CD4-positive, alpha-beta T cell treated with Interferon alpha-2 for 1 hour (primary cell): ENCODE measurements at regions not wholly inside any gene's neighbourhood (a gene's known extent, or its start where the extent isn't known, plus 50 kb on each side); places are given as distances from the start of the nearest gene placed in this dataset.
A peak's percentile ranks its signal among the peaks of the same experiment; 100 is the strongest.
"Not testable (repeated sequence)": the region's sequence is repeated elsewhere in the genome, so short reads cannot be mapped to it uniquely, and the experiment has no call there.

Experiments
- DNase-seq, 2 donors: peaks; one replicate each; pipeline ENCODE4 v3.0.0-alpha.2; 2020 to 2022

DNA sequence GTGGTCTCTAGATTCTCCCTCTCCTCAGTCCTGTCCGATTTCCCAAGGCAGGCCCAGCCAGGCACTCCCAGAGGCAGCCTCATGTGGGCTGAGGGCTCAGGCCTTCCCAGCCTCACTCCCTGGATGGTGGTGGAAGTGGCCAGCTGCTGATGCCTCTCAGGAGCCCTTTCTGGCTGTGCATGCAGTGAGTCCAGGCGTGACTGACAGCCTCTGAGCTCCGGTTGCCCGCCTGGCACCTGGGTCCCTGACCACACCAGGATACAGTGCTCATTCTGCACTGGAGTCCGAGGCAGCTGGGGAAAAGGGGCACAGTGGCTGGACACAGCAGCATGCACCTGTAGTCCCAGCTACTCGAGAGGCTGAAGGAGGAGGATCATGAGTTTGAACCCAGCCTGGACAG lies 132.6 kb downstream of the CUL2 start:
- DNase-seq = no peak

DNA sequence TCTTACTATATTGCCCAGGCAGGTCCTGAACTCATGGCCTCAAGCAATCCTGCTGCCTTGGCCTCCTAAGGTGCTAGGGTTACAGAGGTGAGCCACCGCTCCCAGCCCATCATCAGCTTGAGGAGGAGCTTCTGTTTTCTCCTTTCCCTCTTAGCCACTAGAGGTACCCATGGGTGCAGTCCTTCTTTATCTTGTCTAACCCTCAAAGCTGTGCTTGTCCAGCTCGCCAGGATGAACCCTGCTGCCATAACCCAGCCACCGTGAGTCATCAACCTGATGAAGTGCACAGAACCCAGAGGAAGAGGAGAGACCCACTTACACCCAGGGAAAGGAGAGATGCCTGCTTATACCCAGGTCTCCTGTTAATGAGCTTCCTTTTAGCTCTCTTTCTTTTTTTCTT lies 133.4 kb downstream of the CUL2 start:
- DNase-seq = no peak

DNA sequence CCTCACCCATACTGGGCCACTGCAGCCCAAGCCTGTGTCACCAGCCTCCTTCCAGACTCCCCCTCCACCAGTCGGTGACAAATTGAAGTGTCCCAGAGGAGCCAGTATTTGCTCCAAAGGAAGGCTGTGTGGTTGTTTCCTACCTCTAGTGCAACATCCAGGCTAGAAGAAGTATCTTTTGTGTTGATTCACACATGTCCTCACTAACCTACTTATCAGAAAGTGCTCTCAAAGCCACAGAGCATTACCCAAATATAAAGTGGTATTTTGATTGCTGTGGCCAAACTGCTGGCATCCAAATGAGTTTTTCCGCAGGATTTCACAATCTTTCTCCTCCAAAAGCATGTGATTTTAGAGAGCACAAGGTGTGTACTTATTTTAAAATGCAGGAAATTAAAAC lies 134.8 kb downstream of the CUL2 start:
- no peak for DNase-seq

DNA sequence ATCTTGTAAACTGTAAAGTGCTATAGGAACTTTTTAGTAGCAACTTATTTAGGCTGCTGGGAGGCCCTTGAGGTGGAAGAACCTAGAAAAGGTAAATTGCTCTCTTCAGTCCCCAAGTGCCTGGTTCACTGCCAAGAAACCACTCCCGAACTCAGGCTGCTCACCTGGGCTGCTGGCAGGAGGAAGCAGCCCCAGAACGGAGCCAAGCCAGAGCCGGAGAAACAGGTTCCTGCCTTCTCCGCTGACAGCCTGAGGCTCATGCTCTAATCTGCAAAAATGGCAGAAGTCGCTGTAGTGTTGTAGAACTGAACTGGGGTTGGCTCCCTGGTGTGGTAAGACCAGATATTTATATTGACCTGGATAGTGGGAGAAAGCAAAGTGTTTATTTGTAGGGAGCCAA lies 136.0 kb downstream of the CUL2 start:
- DNase-seq = no peak

DNA sequence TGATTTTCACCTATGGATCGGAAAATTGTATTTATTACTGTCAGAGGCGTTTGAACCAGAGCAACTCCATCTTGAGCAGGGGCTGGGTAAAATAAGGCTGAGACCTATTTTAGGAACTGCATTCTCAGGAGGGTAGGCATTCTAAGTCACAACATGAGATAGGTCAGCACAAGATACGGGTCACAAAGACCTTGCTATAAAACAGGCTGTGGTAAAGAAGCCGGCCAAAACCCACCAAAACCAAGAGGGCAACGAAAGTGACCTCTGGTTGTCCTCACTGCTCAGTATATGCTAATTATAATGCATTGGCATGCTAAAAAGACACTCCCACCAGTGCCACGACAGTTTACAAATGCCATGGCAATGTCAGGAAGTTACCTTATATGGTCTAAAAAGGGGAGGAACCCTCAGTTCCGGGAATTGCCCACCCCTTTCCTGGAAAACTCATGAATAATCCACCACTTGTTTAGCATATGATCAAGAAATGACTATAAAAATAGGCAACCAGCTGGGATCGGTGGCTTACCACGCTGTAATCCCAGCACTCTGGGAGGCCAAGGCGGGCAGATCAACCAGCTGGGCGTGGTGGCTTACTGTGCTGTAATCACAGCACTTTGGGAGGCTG lies 136.3 kb upstream of the PARD3 start:
- DNase-seq = peak in 1 of 2 donors; percentile 4

DNA sequence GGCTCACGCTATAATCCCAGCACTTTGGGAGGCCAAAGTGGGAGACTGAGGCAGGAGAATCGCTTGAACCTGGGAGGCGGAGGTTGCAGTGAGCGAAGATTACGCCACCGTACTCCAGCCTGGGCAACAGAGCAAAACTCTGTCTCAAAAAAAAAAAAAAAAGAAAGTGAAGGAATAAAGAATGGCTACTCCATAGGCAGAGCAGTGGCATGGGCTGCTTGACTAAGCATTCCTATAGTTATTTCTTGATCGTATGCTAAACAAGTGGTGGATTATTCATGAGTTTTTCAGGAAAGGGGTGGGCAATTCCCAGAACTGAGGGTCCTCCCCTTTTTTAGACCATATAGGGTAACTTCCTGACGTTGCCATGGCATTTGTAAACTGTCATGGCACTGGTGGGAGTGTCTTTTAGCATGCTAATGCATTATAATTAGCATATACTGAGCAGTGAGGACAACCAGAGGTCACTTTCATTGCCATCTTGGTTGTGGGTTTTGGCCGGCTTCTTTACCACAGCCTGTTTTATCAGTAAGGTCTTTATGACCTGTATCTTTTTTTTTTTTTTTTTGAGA lies 130.9 kb upstream of the PARD3 start:
- not testable (repeated sequence) for DNase-seq

DNA sequence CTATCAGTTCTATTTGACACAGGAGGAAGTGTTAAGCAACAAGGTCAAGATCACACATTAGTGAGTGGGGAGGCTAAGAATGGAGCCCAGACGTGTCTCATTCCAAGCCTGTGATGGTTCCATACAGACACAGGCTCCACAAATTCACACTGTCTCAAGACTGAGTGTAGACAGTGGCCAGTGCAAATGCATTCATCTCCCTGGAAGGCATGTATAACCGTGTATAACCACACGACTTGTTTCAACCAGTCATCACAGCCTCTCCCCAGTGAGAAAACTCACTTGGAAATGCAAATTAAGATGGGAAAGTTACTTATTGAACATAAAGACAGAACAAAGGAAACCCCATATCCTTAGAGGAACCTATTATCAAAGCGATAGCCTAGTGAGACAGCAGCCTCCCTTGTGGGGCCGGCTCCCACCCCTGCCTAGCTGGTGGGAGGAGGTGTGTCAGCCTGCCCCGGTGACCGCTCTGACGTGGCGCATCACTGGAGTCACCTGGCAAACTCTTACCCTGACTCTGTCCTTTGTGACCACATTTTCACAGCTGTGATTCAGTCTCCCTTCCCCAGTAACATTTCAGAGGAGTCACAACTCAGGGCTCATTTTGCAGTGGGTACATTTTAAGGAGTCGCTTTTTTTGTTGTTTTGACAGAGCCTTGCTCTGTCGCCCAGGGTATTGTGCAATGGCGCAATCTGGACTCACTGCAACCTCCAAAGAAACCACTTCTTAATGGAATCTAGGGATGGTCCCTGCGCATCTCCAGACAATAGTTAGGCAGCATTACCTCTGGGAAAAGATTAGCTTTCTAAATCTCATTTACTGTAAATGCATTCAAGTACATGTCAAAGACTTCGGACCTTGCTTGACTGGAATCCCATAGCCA lies 126.6 kb upstream of the PARD3 start:
- DNase-seq = no peak

DNA sequence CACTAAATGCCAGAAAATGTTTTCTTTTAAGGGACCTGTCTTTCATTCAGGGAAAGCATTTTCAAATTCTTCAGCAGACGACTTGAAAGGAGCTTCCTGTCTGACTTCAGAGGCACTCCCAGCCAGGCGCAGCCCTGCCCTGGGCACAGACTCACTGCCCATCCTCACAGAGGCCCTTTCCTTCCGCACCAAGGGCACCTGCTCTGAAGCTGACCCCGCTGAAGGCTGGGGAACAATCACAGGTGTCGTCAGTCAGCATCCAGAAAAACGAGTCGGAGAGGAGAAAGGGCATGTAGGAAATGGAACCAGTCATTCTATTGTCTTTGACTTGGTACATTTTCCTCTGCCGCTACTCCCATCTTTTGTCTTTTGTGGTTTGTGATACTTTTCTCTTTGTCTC lies 125.3 kb upstream of the PARD3 start:
- DNase-seq = no peak

DNA sequence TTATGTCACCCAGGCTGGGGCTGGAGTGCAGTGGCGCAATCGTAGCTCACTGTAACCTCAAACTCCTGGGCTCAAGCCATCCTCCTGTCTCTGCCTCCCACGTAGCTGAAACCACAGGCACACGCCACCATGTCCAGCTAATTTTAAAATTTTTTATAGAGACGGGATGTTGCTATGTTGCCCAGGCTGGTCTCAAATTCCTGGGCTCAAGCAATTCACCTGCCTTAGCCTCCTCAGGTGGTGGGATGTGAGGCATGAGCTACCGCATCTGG lies 123.2 kb upstream of the PARD3 start:
- no peak for DNase-seq

DNA sequence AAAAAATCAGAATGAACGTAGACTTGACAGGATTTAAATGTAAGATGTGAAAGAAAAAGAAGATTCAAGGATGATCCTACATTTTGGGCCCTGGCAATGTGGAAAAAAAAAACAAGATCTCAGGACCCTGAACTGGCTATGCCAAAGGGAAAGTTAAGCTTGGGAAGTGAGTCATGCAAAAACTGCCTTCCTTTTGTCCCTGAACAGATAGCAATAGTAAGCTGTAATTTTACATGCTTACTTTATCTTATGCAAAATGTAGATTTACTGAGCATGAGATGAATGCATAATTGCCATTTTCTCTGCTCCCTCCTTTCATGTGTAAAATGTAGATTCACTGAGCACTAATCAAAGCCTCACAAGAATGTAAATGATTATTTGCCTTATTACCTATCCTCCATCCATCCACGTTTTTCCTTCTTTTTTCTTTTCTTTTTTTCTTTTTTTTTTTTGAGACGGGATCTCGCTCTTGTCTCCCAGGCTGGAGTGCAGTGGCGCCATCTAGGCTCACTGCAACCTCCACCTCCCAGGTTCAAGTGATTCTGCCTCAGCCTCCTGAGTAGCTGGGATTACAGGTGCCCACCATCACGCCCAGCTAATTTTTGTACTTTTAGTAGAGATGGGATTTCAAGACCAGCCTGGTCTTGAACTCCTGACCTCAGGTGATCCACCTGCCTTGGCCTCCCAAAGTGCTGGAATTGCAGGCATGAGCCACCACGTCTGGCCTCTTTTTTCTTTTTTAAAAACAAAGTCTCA lies 122.7 kb upstream of the PARD3 start:
- DNase-seq = not testable (repeated sequence)

DNA sequence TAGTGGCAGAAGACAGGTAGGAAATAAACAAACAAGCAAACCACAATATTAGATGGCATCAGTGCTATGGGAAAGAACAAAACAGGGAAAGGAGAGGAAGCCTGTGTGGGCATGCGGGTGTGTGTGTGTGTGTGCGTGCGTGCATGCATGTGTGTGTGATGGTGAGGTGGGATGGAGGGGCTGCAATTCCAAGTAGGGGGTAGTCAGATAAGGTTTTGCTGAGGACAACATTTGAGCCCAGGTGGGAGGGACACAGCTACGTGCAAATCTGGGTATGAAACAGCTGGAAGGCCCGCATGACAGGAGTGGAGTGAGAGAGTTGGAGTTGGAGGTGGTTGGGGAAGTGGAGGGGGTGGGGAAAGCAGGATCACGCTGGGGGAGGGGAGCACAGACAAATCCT lies 121.0 kb upstream of the PARD3 start:
- no peak for DNase-seq

DNA sequence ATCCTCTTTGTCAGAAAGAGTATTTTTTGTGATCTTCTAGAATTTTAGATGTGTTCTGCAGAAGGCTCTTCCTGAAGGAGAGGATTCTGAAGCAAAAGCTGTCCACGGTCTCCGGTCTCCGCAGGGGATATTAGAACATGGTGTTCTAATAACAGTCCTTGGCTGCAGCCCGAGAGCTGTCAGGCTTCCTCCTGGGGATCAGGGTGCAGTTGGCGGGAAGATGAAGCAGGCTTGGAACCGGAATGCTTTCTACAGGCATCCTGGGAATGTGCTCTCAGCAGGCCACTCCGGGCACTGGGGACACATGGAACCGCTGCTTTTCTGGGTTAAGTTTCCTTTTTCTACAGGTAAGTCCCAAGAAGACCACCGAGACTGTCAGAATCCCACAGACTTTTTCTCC lies 118.6 kb upstream of the PARD3 start:
- DNase-seq = no peak

DNA sequence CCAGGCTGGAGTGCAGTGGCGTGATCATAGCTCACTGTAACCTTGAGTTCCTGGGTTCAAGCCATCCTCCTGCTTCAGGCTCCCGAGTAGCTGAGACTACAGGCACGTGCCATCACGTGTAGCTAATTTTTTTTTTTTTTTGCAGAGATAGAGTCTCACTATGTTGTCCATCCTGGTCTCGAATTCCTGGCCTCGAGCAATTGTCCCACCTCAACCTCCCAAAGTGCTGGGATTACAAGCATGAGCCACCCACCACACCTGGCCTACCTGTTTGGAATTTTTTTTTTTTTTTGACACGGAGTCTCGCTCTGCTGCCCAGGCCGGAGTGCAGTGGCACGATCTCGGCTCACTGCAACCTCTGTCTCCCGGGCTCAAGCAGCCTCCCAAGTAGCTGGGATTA lies 117.1 kb upstream of the PARD3 start:
- no peak for DNase-seq

DNA sequence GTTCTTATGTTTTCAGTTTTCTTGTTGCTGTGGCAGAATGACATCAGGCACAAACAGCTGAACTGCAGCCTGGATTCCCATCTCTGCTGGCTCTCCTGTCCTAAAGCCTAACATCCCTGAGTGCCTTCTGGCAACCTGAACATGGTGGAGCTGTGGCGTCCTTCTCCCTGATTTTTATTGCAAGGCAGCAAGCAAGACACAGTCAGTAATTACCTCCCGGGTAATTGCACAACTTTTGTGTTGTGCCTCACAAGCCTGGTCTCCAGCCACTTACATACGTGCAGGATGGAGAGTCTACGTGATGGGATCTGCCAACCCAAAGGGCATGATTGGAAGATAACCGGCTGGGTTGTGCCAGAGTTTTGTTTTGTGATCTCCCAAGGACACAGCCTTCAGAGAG lies 116.1 kb upstream of the PARD3 start:
- no peak for DNase-seq

DNA sequence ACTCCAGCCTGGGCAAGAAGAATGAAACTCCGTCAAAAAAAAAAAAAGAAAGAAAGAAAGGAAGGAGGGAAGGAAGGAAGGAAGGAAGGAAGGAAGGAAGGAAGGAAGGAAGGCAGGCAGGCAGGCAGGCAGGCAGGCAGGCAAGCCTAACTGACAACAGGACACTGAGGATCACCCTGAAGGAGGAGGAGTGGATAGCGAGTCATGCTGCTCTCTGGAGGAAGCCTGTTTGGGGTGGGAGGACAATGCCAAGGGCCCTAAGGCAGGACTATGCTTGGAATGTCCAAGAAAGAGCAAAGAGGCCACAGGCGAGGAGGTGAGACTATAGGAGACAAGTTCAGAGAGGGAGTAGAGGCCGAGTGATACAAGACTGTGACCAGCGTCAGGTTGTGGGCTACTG lies 107.0 kb upstream of the PARD3 start:
- DNase-seq = no peak

DNA sequence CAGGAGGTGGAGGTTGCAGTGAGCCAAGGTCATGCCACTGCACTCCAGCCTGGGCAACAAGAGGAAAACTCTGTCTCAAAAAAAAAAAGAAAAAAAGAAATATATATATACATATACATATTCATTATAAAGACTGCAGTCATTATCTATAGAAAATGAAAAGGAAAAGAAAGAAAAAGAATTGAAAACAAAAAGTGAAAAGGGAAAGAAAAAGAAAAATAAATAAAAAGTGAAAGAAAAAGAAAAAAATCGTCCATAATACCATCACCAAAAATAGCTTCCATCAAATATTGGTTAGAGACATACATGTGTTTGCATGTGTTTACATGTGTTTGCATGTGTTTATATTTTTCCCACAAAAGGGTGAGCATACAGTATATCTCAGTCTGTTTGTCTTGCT lies 105.5 kb upstream of the PARD3 start:
- no peak for DNase-seq

DNA sequence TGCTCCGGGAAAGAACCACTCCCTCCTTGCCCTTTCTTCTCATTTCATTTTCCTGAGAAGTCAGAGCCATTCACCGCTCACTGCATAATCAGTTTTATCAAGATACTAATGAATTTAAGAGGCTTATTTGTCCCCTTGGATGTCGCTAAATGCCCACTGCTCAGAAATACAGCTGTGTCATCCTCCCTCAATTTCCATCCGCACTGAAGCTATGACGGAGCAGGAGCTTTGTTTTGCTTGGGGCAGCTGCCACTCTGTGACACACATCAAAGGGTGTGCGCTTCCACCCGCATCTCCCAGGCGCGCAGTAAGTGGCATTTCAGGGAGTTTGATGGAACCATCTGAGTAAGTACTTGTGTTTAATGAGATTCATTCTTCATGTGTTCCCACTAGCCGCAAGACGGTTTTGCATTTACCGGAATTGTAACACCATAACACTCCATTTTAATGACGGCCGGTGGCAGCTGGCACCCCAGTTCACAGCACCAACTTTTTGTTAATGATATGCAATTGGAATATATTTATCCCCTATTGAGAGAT lies 103.8 kb upstream of the PARD3 start:
- DNase-seq = no peak

DNA sequence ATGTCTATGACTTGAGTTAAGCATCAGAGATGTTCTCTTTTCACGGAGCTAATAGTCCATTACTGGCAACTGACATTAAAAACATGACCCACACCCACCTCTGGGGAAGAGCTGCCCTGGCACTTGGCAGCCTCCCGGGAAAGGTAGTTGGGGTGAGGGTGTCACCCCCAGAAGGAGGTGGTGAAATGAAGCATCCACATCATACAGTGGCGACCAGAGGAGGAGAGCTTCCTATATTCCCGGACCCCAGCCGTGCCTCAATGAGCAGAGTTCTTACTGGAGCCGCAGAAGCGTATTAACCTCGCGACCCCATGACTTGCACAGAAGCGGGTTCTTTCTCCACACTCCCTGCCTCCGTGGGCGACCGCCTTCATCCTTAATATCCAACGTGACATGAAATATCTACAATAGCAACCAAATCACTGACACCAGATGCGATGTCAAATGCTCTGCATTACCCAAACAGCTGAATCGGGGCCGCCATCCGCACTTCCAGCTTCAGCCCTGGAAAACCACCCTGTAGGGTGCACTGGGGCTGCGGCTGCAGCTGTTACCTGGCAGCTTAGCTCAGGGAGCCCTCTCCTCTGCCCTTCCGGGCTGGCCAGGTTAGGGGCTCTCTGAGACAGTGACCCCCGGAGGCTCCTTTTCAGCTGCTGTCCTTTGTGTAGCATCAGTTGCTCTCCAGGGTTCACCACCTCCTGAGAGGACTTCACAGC lies 103.1 kb upstream of the PARD3 start:
- DNase-seq = no peak

DNA sequence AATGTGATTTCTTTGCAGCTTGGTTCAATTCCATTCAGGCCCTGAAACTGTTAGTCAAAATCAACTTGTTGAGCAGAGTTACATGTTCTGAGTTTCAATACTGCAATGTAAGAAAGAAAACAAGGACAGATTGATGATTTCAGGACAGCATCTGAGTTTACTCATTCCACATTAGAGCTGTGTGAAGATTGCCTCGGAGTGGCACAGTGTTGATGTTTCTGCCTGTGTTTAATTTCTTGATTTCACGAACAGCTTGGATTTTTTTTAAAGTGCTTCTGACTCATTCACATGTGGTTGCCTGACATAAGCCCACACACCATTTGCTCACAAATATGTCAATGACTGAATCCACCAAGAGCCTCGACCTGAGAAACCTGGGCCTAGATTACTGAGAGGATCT lies 101.2 kb upstream of the PARD3 start:
- no peak for DNase-seq

DNA sequence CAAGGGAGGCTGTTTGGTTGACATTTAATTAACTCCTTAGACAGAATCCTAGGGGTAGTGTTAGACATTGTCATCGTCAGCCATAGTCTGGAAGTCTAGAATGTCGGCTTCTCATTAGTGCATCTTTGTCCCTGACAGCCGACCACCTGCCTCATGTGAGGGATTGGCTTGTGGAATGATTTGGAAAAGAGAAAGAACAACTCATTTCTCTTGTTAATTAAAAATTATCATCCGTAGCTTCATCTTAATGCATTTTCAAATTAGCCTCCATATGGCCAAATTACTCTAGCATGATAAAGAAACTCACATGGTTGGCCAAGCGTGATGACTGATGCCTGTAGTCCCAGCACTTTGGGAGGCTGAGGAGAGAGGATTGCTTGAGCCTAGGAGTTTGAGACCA lies 97.7 kb upstream of the PARD3 start:
- DNase-seq = no peak

DNA sequence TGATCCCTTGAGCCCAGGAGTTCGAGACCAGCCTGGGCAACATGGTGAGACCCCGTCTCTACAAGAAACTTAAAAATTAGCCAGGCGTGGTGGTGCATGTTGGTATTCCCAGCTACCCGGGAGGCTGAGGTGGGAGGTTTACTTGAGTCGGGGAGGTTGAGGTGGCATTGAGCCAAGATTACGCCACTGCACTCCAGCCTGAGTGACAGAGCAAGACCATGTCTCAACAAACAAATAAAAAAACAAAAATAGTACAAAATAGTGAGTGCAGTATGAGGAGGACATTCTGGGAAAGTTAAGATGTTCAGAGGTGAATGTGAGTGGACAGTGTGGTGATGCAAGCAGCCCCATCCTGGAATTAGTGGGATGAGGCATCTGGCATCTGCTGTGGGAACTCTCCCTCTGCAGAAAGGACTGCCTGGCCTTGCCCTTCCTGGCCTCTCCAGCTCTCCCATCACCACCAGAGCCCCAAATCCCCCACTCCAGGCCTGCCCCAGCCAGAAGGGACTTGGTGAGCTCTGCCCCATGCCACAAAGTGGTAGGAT lies 96.6 kb upstream of the PARD3 start:
- no peak for DNase-seq

DNA sequence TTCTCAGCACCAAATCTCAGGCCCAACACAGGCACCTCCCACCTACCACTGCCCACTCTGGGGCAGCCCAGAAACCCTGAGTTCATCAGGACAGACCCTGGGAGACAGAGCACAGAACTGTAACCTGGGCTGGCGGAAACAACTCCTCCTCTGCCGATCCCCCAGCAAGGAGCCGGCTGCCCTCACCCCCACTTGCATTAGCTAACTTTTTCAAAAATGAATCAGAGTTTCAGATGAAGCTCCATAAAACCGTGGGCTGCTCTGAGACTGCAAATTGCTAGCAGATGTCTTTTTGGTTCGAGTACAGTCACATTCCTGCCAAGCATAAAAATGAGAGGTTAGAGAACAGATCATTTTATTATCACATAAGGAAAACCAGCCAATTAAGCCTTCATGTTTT lies 93.4 kb upstream of the PARD3 start:
- DNase-seq = no peak
